ENCODE measurements at regions not wholly inside any gene's neighbourhood (a gene's known extent, or its start where the extent isn't known, plus 50 kb on each side); places are given as distances from the start of the nearest gene placed in this dataset.

GRCh38 chr11:134581966-134582769 lies 170.1 kb upstream of the B3GAT1 start:
- H3K36me3 ChIP-seq (ENCODE audit: control insufficient read depth, insufficient read depth, low read length), result no peaks in the 10 kb centered on the region
- H3K9ac ChIP-seq (ENCODE audit: insufficient read depth in 1 of 2, low read depth in 2 of 2, low read length in 2 of 2), result no peak overlapping the region
- H3K79me2 ChIP-seq (ENCODE audit: control insufficient read depth, insufficient read depth, low read length), result no peaks in the 10 kb centered on the region
- in situ Hi-C loops (cut with MboI), result no loop called here
- H3K9me1 ChIP-seq (ENCODE audit: control insufficient read depth, insufficient read depth, low read length), result no peaks in the 10 kb centered on the region
- H2AFZ ChIP-seq (ENCODE audit: low read depth, low read length), result no peak overlapping the region
- TF ChIP-seq MCM3 (IDR thresholded peaks at IDR 0.05), result no peak
- TF ChIP-seq TEAD2 (tag; IDR thresholded peaks at IDR 0.05), result no peak
- TF ChIP-seq PRMT5 (CRISPR knock-in tag; IDR thresholded peaks at IDR 0.05), result no peak
- TF ChIP-seq TCF7L2 (IDR thresholded peaks at IDR 0.05; ENCODE audit: low read depth, low read length), result no peak
- no peak for TF ChIP-seq ARID3B (CRISPR knock-in tag; IDR thresholded peaks at IDR 0.05; ENCODE audit: borderline replicate concordance)
- no peak for TF ChIP-seq POLR2B (IDR thresholded peaks at IDR 0.05; ENCODE audit: low read depth, partially characterized antibody)
- TF ChIP-seq DEAF1 (CRISPR knock-in tag; IDR thresholded peaks at IDR 0.05), result no peak
- no peak for TF ChIP-seq ZNF436 (CRISPR knock-in tag; IDR thresholded peaks at IDR 0.05)
- no peak for TF ChIP-seq SRSF3 (IDR thresholded peaks at IDR 0.05; ENCODE audit: insufficient read depth, low read length)
- TF ChIP-seq MAZ (CRISPR knock-in tag; conservative IDR thresholded peaks at IDR 0.05 in 1 of 2, IDR thresholded peaks at IDR 0.05 in 1 of 2), result no peak
- TF ChIP-seq RBM34 (IDR thresholded peaks at IDR 0.05; ENCODE audit: borderline replicate concordance, insufficient read depth, low read length), result no peak
- TF ChIP-seq HNRNPL (IDR thresholded peaks at IDR 0.05; ENCODE audit: low read depth, low read length), result no peak
- no peak for TF ChIP-seq XRCC5 (IDR thresholded peaks at IDR 0.05; ENCODE audit: low read depth, low read length)
- TF ChIP-seq TEAD4 (IDR thresholded peaks at IDR 0.05; ENCODE audit: low read length), result no peak
- no peak for TF ChIP-seq TEAD4 (CRISPR knock-in tag; IDR thresholded peaks at IDR 0.05; ENCODE audit: borderline replicate concordance)
- no TSS peak for BruUV-seq (replicated peaks)
- POLR2A ChIA-PET, result no interaction called here
- peaks cover 3 to 50% of the 10 kb centered on the region in 2 experiments; a peak in 4 of 5 replicates for H3K27me3 ChIP-seq (ENCODE audit: control insufficient read depth in 2 of 2, insufficient read depth in 2 of 2, low read length in 2 of 2)
- CTCF ChIA-PET (ENCODE audit: low intra/inter-chr PET ratio), result no interaction called here
- ATAC-seq, result no peak
- no peak overlapping the region for H3K4me2 ChIP-seq (ENCODE audit: insufficient read depth, low read length)
- intact Hi-C loops (cut with micrococcal nuclease), result no loop called here
- no peak overlapping the region for H3K4me3 ChIP-seq
- H3K9me3 ChIP-seq (replicated peaks; ENCODE audit: control insufficient read depth, insufficient read depth, low read depth, low read length), result no peaks in the 10 kb centered on the region
- no peak for DNase-seq (ENCODE audit: extremely low read depth in 1 of 4, low spot score in 3 of 4)
- no peak for FAIRE-seq
- no peak overlapping the region for H3K27ac ChIP-seq (ENCODE audit: extremely low read depth, low read depth, low read length)
- H3K4me1 ChIP-seq (replicated peaks in 1 of 2; ENCODE audit: control insufficient read depth in 2 of 2, insufficient read depth in 2 of 2, low read length in 2 of 2), result no peaks in the 10 kb centered on the region
- 2% methylated on average over 11 of the region's 11 CpGs for WGBS (ENCODE audit: insufficient coverage, low coverage, missing lambda C conversion rate)
- no peaks in the 10 kb centered on the region for H4K20me1 ChIP-seq (replicated peaks; ENCODE audit: control insufficient read depth, insufficient read depth, low read length)
